A549 (cell line): ENCODE measurements at regions not wholly inside any gene's neighbourhood (a gene's known extent, or its start where the extent isn't known, plus 50 kb on each side); places are given as distances from the start of the nearest gene placed in this dataset.
"Not testable (repeated sequence)": the region's sequence is repeated elsewhere in the genome, so short reads cannot be mapped to it uniquely, and the experiment has no call there.

ENCODE experiments used
- ATAC-seq, 2 experiments: fragments of 200-7000 bp in 1 of 2; fragments of >200 bp in 1 of 2; cut with Nextera tagmentation in 1 of 2; cut with Tn5 transposase in 1 of 2; 3 replicates each; pipeline versions ENCODE4 v1.8.0 to v1.9.1; 2018 to 2020; ENCODE audit warnings: mild to moderate bottlenecking in 1 of 2, moderate library complexity in 1 of 2
- CTCF ChIA-PET: fragments of 300-600 bp; sonication (Branson Sonifier 250); formaldehyde crosslinking; extraction: SDS; loops from one replicate; lab custom pipeline; 2021; ENCODE audit warnings: antibody characterized with exemption, inconsistent platforms; lab: Yijun Ruan, JAX
- POLR2A ChIA-PET: fragments of 350-600 bp; formaldehyde crosslinking; extraction: SDS; loops from one replicate; lab custom pipeline; 2021; ENCODE audit warnings: antibody characterized with exemption, inconsistent platforms; lab: Yijun Ruan, JAX
- DNase-seq, 2 experiments: peaks; one replicate each; pipeline versions ENCODE4 v3.0.0 to v3.0.0-alpha.2; 2011 to 2016; ENCODE audit warnings: low read depth in 1 of 2, low spot score in 1 of 2
- FAIRE-seq: peaks from 2 replicates; lab custom pipeline; 2011; peaks lifted over from hg19 to GRCh38; lab: Jason Lieb, UNC
- H3K27ac ChIP-seq, 2 experiments: fragments of >200 bp; sonication (Bioruptor Twin); formaldehyde crosslinking; 3 replicates each; pipeline ENCODE4 v1.5.1; 2016 to 2017
- H3K4me1 ChIP-seq: fragments of >200 bp; sonication (Bioruptor Twin); formaldehyde crosslinking; 3 replicates; pipeline ENCODE4 v1.6.1; 2016
- H3K4me2 ChIP-seq: fragments of >200 bp; sonication (Bioruptor Twin); formaldehyde crosslinking; 3 replicates; pipeline ENCODE4 v1.6.1; 2016
- H3K4me3 ChIP-seq: fragments of >200 bp; sonication (Bioruptor Twin); formaldehyde crosslinking; 3 replicates; pipeline ENCODE4 v1.5.1; 2016
- H3K9me3 ChIP-seq: fragments of >200 bp; sonication (Bioruptor Twin); formaldehyde crosslinking; 3 replicates; pipeline ENCODE4 v1.6.1; 2016
- BHLHE40 ChIP-seq: IDR thresholded peaks from 2 replicates; pipeline ENCODE4 v1.6.1; 2012; ENCODE audit warnings: low read depth, low read length, inconsistent platforms
- CHD4 ChIP-seq: fragments of 200-600 bp; sonication (generic); IDR thresholded peaks from 2 replicates; pipeline ENCODE4 v1.6.1; 2016; ENCODE audit warnings: antibody characterized with exemption, mild to moderate bottlenecking, borderline replicate concordance
- HEYL ChIP-seq: fragments of 250-450 bp; sonication (Bioruptor Pico); IDR thresholded peaks from 2 replicates; pipeline ENCODE4 v1.8.0; 2021; ENCODE audit warnings: mild to moderate bottlenecking, moderate library complexity
- HOXB5 ChIP-seq: fragments of 250-450 bp; sonication (Bioruptor Pico); IDR thresholded peaks from 2 replicates; pipeline ENCODE4 v1.5.0; 2020; ENCODE audit warnings: mild to moderate bottlenecking, moderate library complexity
- JUN ChIP-seq, 2 experiments: fragments of >200 bp; sonication (Bioruptor Twin); formaldehyde crosslinking; IDR thresholded peaks; 2 replicates in 1 of 2; 3 replicates in 1 of 2; pipeline ENCODE4 v1.6.1; 2016 to 2017
- KDM5A ChIP-seq: fragments of 200-600 bp; sonication (generic); IDR thresholded peaks from 2 replicates; pipeline ENCODE4 v1.6.1; 2016; ENCODE audit warnings: antibody characterized with exemption, mild to moderate bottlenecking
- POLR2AphosphoS2 ChIP-seq: conservative IDR thresholded peaks from 2 replicates; pipeline ENCODE4 v1.6.1; 2012; ENCODE audit warnings: low read length, improper control_type of control experiment, inconsistent platforms
- RCOR1 ChIP-seq: fragments of 150-350 bp; IDR thresholded peaks from 2 replicates; pipeline ENCODE4 v1.6.1; 2014; ENCODE audit warnings: antibody characterized with exemption, low read length, low read depth
- RFX5 ChIP-seq: fragments of 450-650 bp; IDR thresholded peaks from 2 replicates; pipeline ENCODE4 v1.7.1; 2014; ENCODE audit warnings: antibody characterized with exemption, mild to moderate bottlenecking, moderate library complexity
- TFCP2L1 ChIP-seq: fragments of 250-450 bp; sonication (Bioruptor Pico); IDR thresholded peaks from 2 replicates; pipeline ENCODE4 v1.5.0; 2021; ENCODE audit warnings: mild to moderate bottlenecking
- ZC3H11A ChIP-seq: fragments of 450-650 bp; IDR thresholded peaks from 2 replicates; pipeline ENCODE4 v1.6.1; 2014; ENCODE audit warnings: antibody characterized with exemption, mild to moderate bottlenecking
- ZSCAN20 ChIP-seq: fragments of 250-450 bp; sonication (Bioruptor Pico); IDR thresholded peaks from 2 replicates; pipeline ENCODE4 v1.8.0; 2022; ENCODE audit warnings: mild to moderate bottlenecking, moderate library complexity
- WGBS: methylation state at CpG from one replicate; pipeline ENCODE4 v1.1.6; 2017; ENCODE audit errors: missing lambda C conversion rate; 5-methylcytosine and 5-hydroxymethylcytosine counted together
- TF ChIP-seq, protein P1 (sequence below): IDR thresholded peaks from 2 replicates; pipeline ENCODE4 v1.6.1; 2012
- TF ChIP-seq, protein P2 (sequence below): fragments of 150-350 bp; IDR thresholded peaks from 2 replicates; pipeline ENCODE4 v1.6.1; 2014; ENCODE audit warnings: low read depth, mild to moderate bottlenecking, low read length

DNA sequence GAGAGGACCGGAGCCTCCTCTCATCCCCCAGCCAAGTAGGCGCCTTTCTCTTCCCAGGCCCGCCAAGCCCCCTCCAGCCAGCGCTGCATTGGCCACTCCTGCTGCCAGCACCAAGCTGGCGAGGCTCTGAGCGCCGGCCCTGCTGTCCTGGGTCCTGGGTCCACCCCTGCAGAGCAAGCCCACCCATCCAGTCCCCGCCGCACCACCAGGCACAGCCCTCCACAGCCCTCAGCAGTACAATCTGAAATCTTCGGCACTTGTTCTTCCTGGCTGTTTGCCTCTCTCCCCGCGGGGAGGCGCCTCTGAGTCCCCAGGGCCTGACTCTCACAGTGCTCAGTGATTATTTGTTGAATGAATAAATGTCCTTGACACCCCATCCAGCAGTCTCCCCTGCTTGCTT lies 236.4 kb upstream of the SGCG start (continued):
- TF ChIP-seq POLR2AphosphoS2 (no peak), BHLHE40 (no peak), KDM5A (no peak), ZSCAN20 (no peak)
- TF ChIP-seq, all 56 proteins: peak for 0

DNA sequence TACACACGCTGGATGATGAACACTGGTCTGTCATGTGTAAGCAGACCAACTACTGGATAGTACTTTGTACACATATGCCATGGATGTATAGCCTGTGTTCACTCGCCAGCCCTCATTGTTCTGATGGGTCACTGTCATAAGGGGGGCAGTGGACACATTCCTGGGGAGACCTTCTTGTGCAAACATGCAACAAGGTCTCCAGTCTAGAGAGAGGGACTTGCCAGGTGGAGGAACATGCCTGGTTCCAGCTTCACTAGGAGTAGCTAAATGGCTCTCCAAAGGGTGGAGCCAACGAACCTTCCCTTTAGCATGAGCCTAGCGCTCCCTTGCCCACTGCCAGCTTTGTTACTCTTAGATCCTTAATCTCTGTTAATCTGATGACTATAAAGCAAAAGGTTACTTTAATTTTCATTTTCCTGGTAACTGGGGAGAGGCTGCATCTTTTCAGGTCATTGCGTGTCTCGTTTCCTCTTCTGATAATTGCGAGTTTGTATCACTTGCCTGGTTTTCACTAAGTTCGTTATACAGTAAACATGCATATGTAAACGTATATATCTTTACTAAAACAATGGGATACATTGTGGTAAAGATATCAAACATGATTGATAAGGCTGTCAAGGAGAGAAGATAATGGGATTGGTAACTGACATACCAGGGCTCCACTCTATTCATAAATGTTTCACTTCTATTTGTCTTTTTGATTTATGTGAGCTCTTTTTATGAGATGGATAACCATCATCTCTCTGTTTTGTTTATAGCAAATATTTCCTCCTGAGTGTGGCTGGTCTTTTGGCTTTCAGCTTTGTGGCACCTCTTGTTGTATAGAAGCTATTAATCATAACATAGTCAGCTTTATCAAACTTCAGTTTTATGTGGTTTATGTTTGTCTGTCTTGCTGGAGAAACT lies 235.2 kb upstream of the SGCG start:
- ChIA-PET CTCF (no interaction called here), POLR2A (no interaction called here)
- no peaks in the 10 kb centered on the region for H3K9me3 ChIP-seq
- no peak overlapping the region for H3K4me2 ChIP-seq
- H3K4me3 ChIP-seq: no peak overlapping the region
- ATAC-seq (no peak), DNase-seq (no peak), FAIRE-seq (no peak)
- 36% methylated on average over 9 of the region's 9 CpGs for WGBS
- no peak overlapping the region for H3K27ac ChIP-seq
- no peak for TF ChIP-seq HEYL (CRISPR knock-in tag)
- TF ChIP-seq RCOR1: no peak
- no peak for TF ChIP-seq RFX5
- TF ChIP-seq TFCP2L1 (CRISPR knock-in tag): no peak
- TF ChIP-seq CHD4: no peak
- no peak for TF ChIP-seq ZC3H11A
- TF ChIP-seq, protein P1, sequence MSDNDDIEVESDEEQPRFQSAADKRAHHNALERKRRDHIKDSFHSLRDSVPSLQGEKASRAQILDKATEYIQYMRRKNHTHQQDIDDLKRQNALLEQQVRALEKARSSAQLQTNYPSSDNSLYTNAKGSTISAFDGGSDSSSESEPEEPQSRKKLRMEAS: no peak
- no peaks in the 10 kb centered on the region for H3K4me1 ChIP-seq

DNA sequence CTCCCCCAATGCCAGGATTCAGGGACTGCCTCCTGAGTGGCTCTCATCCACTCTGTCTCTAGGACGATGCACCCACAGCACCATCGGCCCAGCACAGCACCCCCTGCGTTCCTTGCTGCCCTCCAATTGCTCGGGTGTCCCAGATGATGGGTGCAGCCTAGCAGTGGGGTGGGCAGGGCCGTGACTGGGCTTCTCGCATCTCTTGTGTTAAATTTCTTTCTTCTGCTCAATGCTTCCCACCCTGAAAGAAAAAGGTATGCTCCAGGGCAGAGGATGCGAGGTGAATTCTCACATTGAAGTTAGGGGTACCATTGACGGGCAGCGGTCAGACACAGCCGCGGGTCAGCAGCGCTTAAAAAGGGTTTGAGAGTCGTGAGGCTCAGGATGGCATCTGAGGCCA lies 232.4 kb upstream of the SGCG start:
- ATAC-seq (no peak), FAIRE-seq (no peak), DNase-seq (no peak)
- ChIA-PET CTCF (no interaction called here), POLR2A (no interaction called here)
- Histone ChIP-seq H3K4me2 (no peak overlapping the region), H3K9me3 (no peaks in the 10 kb centered on the region), H3K4me3 (no peak overlapping the region), H3K27ac (no peak overlapping the region), H3K4me1 (no peaks in the 10 kb centered on the region)
- 38% methylated on average over 9 of the region's 13 CpGs for WGBS
- TF ChIP-seq HOXB5 (CRISPR knock-in tag) (no peak), TFCP2L1 (CRISPR knock-in tag) (no peak), JUN (IDR thresholded peaks at IDR 0.05) (no peak)
- TF ChIP-seq, protein P2, sequence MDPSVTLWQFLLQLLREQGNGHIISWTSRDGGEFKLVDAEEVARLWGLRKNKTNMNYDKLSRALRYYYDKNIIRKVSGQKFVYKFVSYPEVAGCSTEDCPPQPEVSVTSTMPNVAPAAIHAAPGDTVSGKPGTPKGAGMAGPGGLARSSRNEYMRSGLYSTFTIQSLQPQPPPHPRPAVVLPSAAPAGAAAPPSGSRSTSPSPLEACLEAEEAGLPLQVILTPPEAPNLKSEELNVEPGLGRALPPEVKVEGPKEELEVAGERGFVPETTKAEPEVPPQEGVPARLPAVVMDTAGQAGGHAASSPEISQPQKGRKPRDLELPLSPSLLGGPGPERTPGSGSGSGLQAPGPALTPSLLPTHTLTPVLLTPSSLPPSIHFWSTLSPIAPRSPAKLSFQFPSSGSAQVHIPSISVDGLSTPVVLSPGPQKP: no peak

DNA sequence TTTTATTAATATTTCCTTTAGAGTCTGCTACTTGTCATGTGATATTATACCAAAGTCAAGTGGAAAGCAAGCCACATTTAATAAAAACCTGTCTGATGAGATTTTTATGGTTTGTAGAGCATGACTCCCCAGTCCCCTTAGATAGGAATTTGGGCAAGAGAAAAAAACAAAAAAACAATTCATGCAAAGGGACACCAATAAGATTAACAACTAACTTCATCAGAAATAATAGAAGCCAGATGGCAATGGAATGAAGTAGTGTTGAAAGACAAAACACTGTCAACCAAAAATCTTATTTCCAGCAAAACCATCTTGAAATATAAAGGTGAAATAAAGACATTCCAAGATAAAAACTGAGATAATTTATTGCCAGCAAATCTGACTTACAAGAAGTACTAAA lies 228.8 kb upstream of the SGCG start:
- H3K4me1 ChIP-seq, H3K9me3 ChIP-seq, ATAC-seq, DNase-seq, H3K4me2 ChIP-seq, H3K27ac ChIP-seq, POLR2A ChIA-PET, CTCF ChIA-PET, H3K4me3 ChIP-seq, FAIRE-seq: not testable (repeated sequence)

DNA sequence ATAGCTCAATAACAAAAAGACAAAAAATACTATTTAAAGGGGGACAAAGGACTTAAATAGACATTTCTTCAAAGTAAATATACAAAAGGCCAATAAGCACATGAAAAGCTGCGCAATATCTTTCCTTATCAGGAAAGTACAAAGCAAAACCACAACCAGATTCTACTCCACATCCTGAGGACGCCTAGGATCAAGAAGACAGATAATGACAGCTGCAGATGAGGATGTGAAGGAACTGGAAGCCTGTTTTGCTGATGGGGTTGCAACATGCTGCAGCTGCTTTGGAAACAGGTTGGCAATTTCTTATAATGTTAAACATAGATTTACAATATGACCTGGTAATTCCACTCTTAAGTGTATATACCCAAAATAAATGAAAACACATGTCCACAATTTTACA lies 225.6 kb upstream of the SGCG start:
- FAIRE-seq, H3K4me3 ChIP-seq, POLR2A ChIA-PET, H3K4me1 ChIP-seq, DNase-seq, H3K9me3 ChIP-seq, H3K4me2 ChIP-seq, CTCF ChIA-PET, H3K27ac ChIP-seq, ATAC-seq: not testable (repeated sequence)
- WGBS: 17% methylated on average over 2 of the region's 2 CpGs

DNA sequence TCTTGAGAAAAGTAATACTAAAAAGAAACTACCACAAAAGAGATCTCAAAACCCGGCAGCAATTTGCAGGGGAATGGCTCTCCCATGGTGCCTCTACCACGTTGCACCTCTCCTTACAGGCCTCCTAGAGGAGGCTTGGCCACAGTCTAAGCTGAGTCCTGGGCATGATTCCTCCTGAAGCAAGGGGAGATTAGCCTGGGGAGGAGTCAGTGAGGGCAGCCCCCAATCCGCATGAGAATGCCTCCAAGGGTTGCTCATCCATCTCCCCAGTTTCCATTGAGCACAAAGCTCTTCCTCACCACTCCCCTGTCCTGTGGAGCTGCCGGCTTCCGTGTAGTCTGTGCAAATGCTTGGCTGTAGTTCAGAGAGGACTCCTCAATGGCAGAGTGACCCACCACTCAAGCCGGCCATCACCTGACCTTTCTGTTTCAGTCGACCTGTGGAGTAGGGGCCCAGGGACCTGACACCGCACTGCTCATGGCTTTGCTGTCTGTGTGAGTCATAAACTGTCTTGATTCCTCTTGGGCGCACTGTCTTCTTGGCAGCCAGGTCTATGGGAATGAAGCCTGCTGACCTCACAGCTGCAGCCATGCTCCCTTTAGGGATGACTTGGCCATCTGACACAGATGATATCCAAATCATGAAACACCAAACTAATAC lies 224.2 kb upstream of the SGCG start:
- FAIRE-seq, CTCF ChIA-PET, ATAC-seq: not testable (repeated sequence)

DNA sequence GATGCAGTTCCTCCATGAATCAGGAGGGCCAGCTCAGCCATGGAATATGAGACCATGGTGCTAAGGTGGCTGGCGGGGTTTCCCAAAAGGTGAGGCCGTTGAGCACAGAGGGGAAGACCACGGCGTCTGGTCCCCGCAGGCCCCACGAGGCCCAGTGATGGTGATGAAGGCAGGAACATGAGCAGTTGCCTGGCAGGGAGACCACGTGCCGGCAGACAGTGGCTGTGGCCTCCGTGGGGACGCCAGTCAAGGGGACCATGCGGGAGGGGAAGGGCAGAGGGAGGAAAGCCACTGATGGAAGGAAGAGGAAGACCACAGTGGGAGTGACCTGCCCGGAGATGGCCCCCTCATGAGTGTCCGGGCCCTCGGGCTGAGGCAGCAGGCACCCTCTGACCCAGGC lies 220.9 kb upstream of the SGCG start:
- H3K4me3 ChIP-seq, FAIRE-seq, POLR2A ChIA-PET, H3K9me3 ChIP-seq, ATAC-seq, DNase-seq, CTCF ChIA-PET, H3K4me1 ChIP-seq, H3K4me2 ChIP-seq, H3K27ac ChIP-seq: not testable (repeated sequence)
- WGBS: 77% methylated on average over 3 of the region's 14 CpGs

More for the DNA sequence above, 224.2 kb upstream of the SGCG start:
- H3K4me3 ChIP-seq, H3K4me2 ChIP-seq, H3K27ac ChIP-seq, H3K9me3 ChIP-seq, DNase-seq, H3K4me1 ChIP-seq, POLR2A ChIA-PET: not testable (repeated sequence)
- WGBS: 64% methylated on average over 3 of the region's 9 CpGs
